ENCODE measurements at regions not wholly inside any gene's neighbourhood (a gene's known extent, or its start where the extent isn't known, plus 50 kb on each side); places are given as distances from the start of the nearest gene placed in this dataset.
"Not testable (repeated sequence)": the region's sequence is repeated elsewhere in the genome, so short reads cannot be mapped to it uniquely, and the experiment has no call there.

GRCh38 chr12:9412459-9412858 is 195.3 kb downstream of the KLRB1 start:
- DNase-seq (ENCODE audit: low read depth in 2 of 2, low spot score in 1 of 2): not testable (repeated sequence)

GRCh38 chr12:9411616-9412268 is 196.0 kb downstream of the KLRB1 start:
- not testable (repeated sequence) for DNase-seq (ENCODE audit: low read depth in 2 of 2, low spot score in 1 of 2)

- DNase-seq (ENCODE audit: low read depth in 2 of 2, low spot score in 1 of 2): not testable (repeated sequence)
These were observed 199.2 kb upstream of the PZP start for GRCh38 chr12:9407425-9407748.

- no peak for DNase-seq (ENCODE audit: low read depth in 2 of 2, low spot score in 1 of 2)
These were observed 198.6 kb upstream of the PZP start for GRCh38 chr12:9406564-9407424.

- no peak for DNase-seq (ENCODE audit: low read depth in 2 of 2, low spot score in 1 of 2)
These were observed 197.8 kb upstream of the PZP start for GRCh38 chr12:9405886-9406563.

- DNase-seq (ENCODE audit: low read depth in 2 of 2, low spot score in 1 of 2): no peak
These were observed 196.5 kb upstream of the PZP start for GRCh38 chr12:9404469-9405260.

GRCh38 chr12:9404031-9404430 is 195.8 kb upstream of the PZP start:
- no peak for DNase-seq (ENCODE audit: low read depth in 2 of 2, low spot score in 1 of 2)

GRCh38 chr12:9402432-9403040 is 194.3 kb upstream of the PZP start:
- not testable (repeated sequence) for DNase-seq (ENCODE audit: low read depth in 2 of 2, low spot score in 1 of 2)

- not testable (repeated sequence) for DNase-seq (ENCODE audit: low read depth in 2 of 2, low spot score in 1 of 2)
These were observed 188.2 kb upstream of the PZP start for GRCh38 chr12:9396367-9396766.

GRCh38 chr12:9395220-9395619 is 187.0 kb upstream of the PZP start:
- DNase-seq (ENCODE audit: low read depth in 2 of 2, low spot score in 1 of 2): not testable (repeated sequence)

GRCh38 chr12:9392842-9393241 is 184.6 kb upstream of the PZP start:
- DNase-seq (ENCODE audit: low read depth in 2 of 2, low spot score in 1 of 2): no peak

GRCh38 chr12:9391815-9392214 is 183.6 kb upstream of the PZP start:
- no peak for DNase-seq (ENCODE audit: low read depth in 2 of 2, low spot score in 1 of 2)

GRCh38 chr12:9390761-9391160 is 182.6 kb upstream of the PZP start:
- no peak for DNase-seq (ENCODE audit: low read depth in 2 of 2, low spot score in 1 of 2)

GRCh38 chr12:9389796-9390195 is 181.6 kb upstream of the PZP start:
- no peak for DNase-seq (ENCODE audit: low read depth in 2 of 2, low spot score in 1 of 2)

GRCh38 chr12:9388379-9388778 is 180.2 kb upstream of the PZP start:
- no peak for DNase-seq (ENCODE audit: low read depth in 2 of 2, low spot score in 1 of 2)

- no peak for DNase-seq (ENCODE audit: low read depth in 2 of 2, low spot score in 1 of 2)
These were observed 179.3 kb upstream of the PZP start for GRCh38 chr12:9387450-9387849.

GRCh38 chr12:9383585-9383984 is 175.4 kb upstream of the PZP start:
- no peak for DNase-seq (ENCODE audit: low read depth in 2 of 2, low spot score in 1 of 2)

GRCh38 chr12:9381619-9382018 is 173.4 kb upstream of the PZP start:
- DNase-seq (ENCODE audit: low read depth in 2 of 2, low spot score in 1 of 2): no peak

GRCh38 chr12:9380650-9381049 is 172.5 kb upstream of the PZP start:
- DNase-seq (ENCODE audit: low read depth in 2 of 2, low spot score in 1 of 2): no peak

GRCh38 chr12:9379023-9379742 is 171.0 kb upstream of the PZP start:
- no peak for DNase-seq (ENCODE audit: low read depth in 2 of 2, low spot score in 1 of 2)
